Type B pancreatic cell (in vitro differentiated cells): ENCODE measurements at regions not wholly inside any gene's neighbourhood (a gene's known extent, or its start where the extent isn't known, plus 50 kb on each side); places are given as distances from the start of the nearest gene placed in this dataset.

Experiments
- DNase-seq: peaks from one replicate; pipeline ENCODE4 v3.0.0; 2021; ENCODE audit warnings: mixed read lengths; ENCODE audit not compliant: unreplicated experiment; ENCODE audit errors: extremely low spot score
- H3K27ac Mint-ChIP-seq: 2 replicates; pipeline ENCODE4 v1.8.0; 2021; ENCODE audit warnings: mild to moderate bottlenecking, mixed read lengths
- H3K27me3 Mint-ChIP-seq: 2 replicates; pipeline ENCODE4 v1.8.0; 2021; ENCODE audit warnings: mixed read lengths
- H3K36me3 Mint-ChIP-seq: 2 replicates; pipeline ENCODE4 v1.8.0; 2021; ENCODE audit warnings: mixed read lengths
- H3K4me1 Mint-ChIP-seq: one replicate; pipeline ENCODE4 v1.8.0; 2021; ENCODE audit warnings: mixed read lengths; ENCODE audit not compliant: unreplicated experiment
- H3K4me3 Mint-ChIP-seq: 2 replicates; pipeline ENCODE4 v1.8.0; 2021; ENCODE audit warnings: mild to moderate bottlenecking, mixed read lengths
- H3K9me3 Mint-ChIP-seq: 2 replicates; pipeline ENCODE4 v1.8.0; 2021; ENCODE audit warnings: mixed read lengths
- CTCF ChIP-seq: fragments of 200-600 bp; sonication (generic); conservative IDR thresholded peaks from 2 replicates; pipeline ENCODE4 v1.5.0; 2021; ENCODE audit warnings: antibody characterized with exemption, mild to moderate bottlenecking

DNA sequence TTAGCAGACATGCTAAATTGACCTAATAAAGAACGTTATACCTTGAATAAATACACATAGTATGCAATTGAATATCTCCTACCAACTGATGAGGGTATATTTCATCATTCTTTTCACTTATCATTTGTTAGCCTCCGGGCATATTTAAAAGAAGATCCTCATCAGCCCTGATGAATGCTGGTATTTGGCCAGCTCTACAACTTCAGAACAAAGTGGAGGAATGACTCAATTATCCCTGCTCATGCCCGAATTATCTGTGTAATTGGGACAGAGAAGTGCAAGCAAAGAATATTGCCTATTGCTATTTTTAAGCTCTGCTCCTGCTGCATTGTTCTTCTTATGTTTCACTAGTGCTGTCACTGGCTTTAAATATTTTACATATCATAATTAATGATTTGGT lies 622.1 kb downstream of the METTL15 start:
- H3K4me3 Mint-ChIP-seq = no peak overlapping the region
- no peak for TF ChIP-seq CTCF
- no peak for DNase-seq
- H3K27ac Mint-ChIP-seq = no peak overlapping the region
- H3K9me3 Mint-ChIP-seq = no peaks in the 10 kb centered on the region
- H3K27me3 Mint-ChIP-seq = no peaks in the 10 kb centered on the region
- no peaks in the 10 kb centered on the region for H3K4me1 Mint-ChIP-seq
- H3K36me3 Mint-ChIP-seq = no peaks in the 10 kb centered on the region

DNA sequence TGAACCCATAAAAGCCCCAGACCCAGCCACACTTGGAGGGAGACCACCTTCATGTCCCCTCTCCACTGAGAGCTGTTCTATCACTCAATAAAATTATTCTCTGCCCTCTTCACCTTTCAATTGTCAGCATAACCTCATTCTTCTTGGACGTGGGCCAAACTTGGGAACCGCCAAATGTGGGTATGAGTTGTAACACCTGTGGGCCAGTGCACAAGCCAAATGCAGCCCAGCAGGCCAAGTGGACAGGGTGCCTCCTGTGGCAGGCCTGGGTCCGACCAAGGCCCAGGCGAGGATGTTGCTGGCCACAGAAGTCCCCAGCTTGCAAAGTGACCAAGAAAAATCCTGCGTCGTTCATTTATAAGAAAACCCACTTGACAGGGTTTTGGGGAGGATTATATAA lies 621.2 kb downstream of the METTL15 start:
- no peaks in the 10 kb centered on the region for H3K36me3 Mint-ChIP-seq
- DNase-seq = no peak
- no peaks in the 10 kb centered on the region for H3K4me1 Mint-ChIP-seq
- H3K9me3 Mint-ChIP-seq = no peaks in the 10 kb centered on the region
- H3K27ac Mint-ChIP-seq = no peak overlapping the region
- H3K27me3 Mint-ChIP-seq = no peaks in the 10 kb centered on the region
- no peak for TF ChIP-seq CTCF
- H3K4me3 Mint-ChIP-seq = no peak overlapping the region

- no peaks in the 10 kb centered on the region for H3K27me3 Mint-ChIP-seq
- H3K9me3 Mint-ChIP-seq = no peaks in the 10 kb centered on the region
- no peaks in the 10 kb centered on the region for H3K36me3 Mint-ChIP-seq
- no peaks in the 10 kb centered on the region for H3K4me1 Mint-ChIP-seq
- DNase-seq = no peak
- TF ChIP-seq CTCF = no peak
- no peak overlapping the region for H3K27ac Mint-ChIP-seq
- H3K4me3 Mint-ChIP-seq = no peak overlapping the region
Observed at GRCh38 chr11:28728666-28729065, 620.5 kb downstream of the METTL15 start.

GRCh38 chr11:28727254-28727653 lies 619.1 kb downstream of the METTL15 start:
- H3K27ac Mint-ChIP-seq = no peak overlapping the region
- no peaks in the 10 kb centered on the region for H3K36me3 Mint-ChIP-seq
- TF ChIP-seq CTCF = no peak
- DNase-seq = no peak
- H3K4me1 Mint-ChIP-seq = no peaks in the 10 kb centered on the region
- H3K4me3 Mint-ChIP-seq = no peak overlapping the region
- no peaks in the 10 kb centered on the region for H3K27me3 Mint-ChIP-seq
- H3K9me3 Mint-ChIP-seq = no peaks in the 10 kb centered on the region

DNA sequence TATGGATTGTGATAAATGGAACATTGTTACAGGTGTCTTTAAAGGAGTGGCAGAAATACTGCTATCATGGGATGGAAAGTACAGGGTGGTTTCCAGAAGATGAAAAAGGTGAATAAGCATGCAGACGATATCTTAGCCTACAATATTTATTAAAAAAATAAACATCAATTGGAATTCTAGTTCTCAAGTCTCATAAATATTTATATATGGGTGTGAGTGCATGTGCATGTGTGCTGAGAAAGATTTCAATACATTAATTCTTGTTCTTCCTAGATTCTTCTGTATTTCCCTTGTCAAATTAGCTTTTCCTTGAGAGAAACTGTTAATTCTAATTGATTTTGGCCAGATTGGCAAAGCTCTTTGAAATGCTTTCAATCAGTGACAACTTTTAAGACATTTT lies 618.2 kb downstream of the METTL15 start:
- H3K4me3 Mint-ChIP-seq = no peak overlapping the region

More for the DNA sequence above, 618.2 kb downstream of the METTL15 start:
- DNase-seq = no peak
- no peak for TF ChIP-seq CTCF
- Mint-ChIP-seq H3K4me1 (no peaks in the 10 kb centered on the region), H3K27me3 (no peaks in the 10 kb centered on the region), H3K36me3 (no peaks in the 10 kb centered on the region), H3K9me3 (no peaks in the 10 kb centered on the region), H3K27ac (no peak overlapping the region)
